ENCODE measurements at regions not wholly inside any gene's neighbourhood (a gene's known extent, or its start where the extent isn't known, plus 50 kb on each side); places are given as distances from the start of the nearest gene placed in this dataset.

GRCh38 chr6:11467364-11467763 lies 70.2 kb upstream of the TMEM170B start:
- Histone ChIP-seq H3K4me3 (replicated peaks in 1 of 3; ENCODE audit: low read depth in 2 of 3, low read length in 3 of 3) (no peak overlapping the region), H3K27ac (ENCODE audit: low read depth in 1 of 2, low read length in 2 of 2) (no peak overlapping the region), H3K79me2 (ENCODE audit: insufficient read depth, low read length) (no peaks in the 10 kb centered on the region), H3K4me2 (replicated peaks; ENCODE audit: extremely low read depth, low read length, poor library complexity, severe bottlenecking) (no peak overlapping the region), H3K9ac (ENCODE audit: insufficient read depth, low read length, poor library complexity, severe bottlenecking) (no peak overlapping the region), H3K4me1 (ENCODE audit: control insufficient read depth in 1 of 2, insufficient read depth in 2 of 2, low read length in 2 of 2) (peaks cover 22 to 23% of the 10 kb centered on the region in 2 donors), H4K20me1 (ENCODE audit: insufficient read depth, low read length) (no peaks in the 10 kb centered on the region), H3K9me3 (replicated peaks in 1 of 2; ENCODE audit: control insufficient read depth in 1 of 2, insufficient read depth in 1 of 2, low read length in 2 of 2) (no peaks in the 10 kb centered on the region), H2AFZ (ENCODE audit: insufficient read depth, low read depth, low read length, poor library complexity, severe bottlenecking) (no peak overlapping the region), H3K27me3 (ENCODE audit: control insufficient read depth in 2 of 2, insufficient read depth in 2 of 2, low read length in 2 of 2) (no peaks in the 10 kb centered on the region), H3K36me3 (replicated peaks in 1 of 2; ENCODE audit: control insufficient read depth in 1 of 2, insufficient read depth in 2 of 2, low read length in 2 of 2) (no peaks in the 10 kb centered on the region)
- intact Hi-C loops (cut with micrococcal nuclease) = loop anchor here in 1 of 2 donors (10.0 kb wide), 1 partner anchor 53 kb away; no protein-coding TSS in a partner anchor
- TF ChIP-seq CTCF (IDR thresholded peaks at IDR 0.05) = no peak
- peaks cover 0 to 3% of the 10 kb centered on the region in 2 donors for H3K36me3 Mint-ChIP-seq
- H3K9me3 Mint-ChIP-seq = peaks cover 0 to 4% (median 0%) of the 10 kb centered on the region in 7 donors
- DNase-seq = no peak
- H3K4me3 Mint-ChIP-seq = no peak overlapping the region
- no peak overlapping the region for H3K27ac Mint-ChIP-seq
- H3K4me1 Mint-ChIP-seq = peaks cover 23% of the 10 kb centered on the region
- H3K27me3 Mint-ChIP-seq (ENCODE audit: low read depth in 3 of 3) = peaks cover 0 to 3% (median 0%) of the 10 kb centered on the region in 3 donors

GRCh38 chr6:11463398-11463780 lies 74.2 kb upstream of the TMEM170B start:
- Mint-ChIP-seq H3K27me3 (ENCODE audit: low read depth in 3 of 3) (peaks cover 0 to 3% (median 0%) of the 10 kb centered on the region in 3 donors), H3K27ac (peak overlapping the region; percentile 80 to 97 (median 93)), H3K4me3 (peak overlapping the region in 1 of 2 donors; percentile 82), H3K4me1 (peaks cover 57% of the 10 kb centered on the region), H3K9me3 (peaks cover 0 to 5% (median 0%) of the 10 kb centered on the region in 7 donors), H3K36me3 (no peaks in the 10 kb centered on the region)
- DNase-seq = peak in 2 of 3 donors; percentile 25 to 58
- no peak for TF ChIP-seq CTCF (IDR thresholded peaks at IDR 0.05)
- intact Hi-C loops (cut with micrococcal nuclease) = loop anchor here (5.0 to 10.0 kb wide), 3 partner anchors 49 to 81 kb away; no protein-coding TSS in a partner anchor
- no CpG with 5 or more reads among the region's 4 CpGs for WGBS (ENCODE audit: insufficient coverage)
- peak overlapping the region; percentile 75 for H3K4me2 ChIP-seq (replicated peaks; ENCODE audit: extremely low read depth, low read length, poor library complexity, severe bottlenecking)
- no peaks in the 10 kb centered on the region for H4K20me1 ChIP-seq (ENCODE audit: insufficient read depth, low read length)
- H3K9ac ChIP-seq (ENCODE audit: insufficient read depth, low read length, poor library complexity, severe bottlenecking) = no peak overlapping the region
- no peaks in the 10 kb centered on the region for H3K79me2 ChIP-seq (ENCODE audit: insufficient read depth, low read length)
- H3K4me1 ChIP-seq (ENCODE audit: control insufficient read depth in 1 of 2, insufficient read depth in 2 of 2, low read length in 2 of 2) = peaks cover 56 to 59% of the 10 kb centered on the region in 2 donors
- peak overlapping the region in 1 of 3 experiments; percentile 65 for H3K4me3 ChIP-seq (replicated peaks in 1 of 3; ENCODE audit: low read depth in 2 of 3, low read length in 3 of 3)
- no peak overlapping the region for H2AFZ ChIP-seq (ENCODE audit: insufficient read depth, low read depth, low read length, poor library complexity, severe bottlenecking)
- no peaks in the 10 kb centered on the region for H3K27me3 ChIP-seq (ENCODE audit: control insufficient read depth in 2 of 2, insufficient read depth in 2 of 2, low read length in 2 of 2)
- H3K36me3 ChIP-seq (replicated peaks in 1 of 2; ENCODE audit: control insufficient read depth in 1 of 2, insufficient read depth in 2 of 2, low read length in 2 of 2) = no peaks in the 10 kb centered on the region
- no peaks in the 10 kb centered on the region for H3K9me3 ChIP-seq (replicated peaks in 1 of 2; ENCODE audit: control insufficient read depth in 1 of 2, insufficient read depth in 1 of 2, low read length in 2 of 2)
- H3K27ac ChIP-seq (ENCODE audit: low read depth in 1 of 2, low read length in 2 of 2) = peak overlapping the region in 1 of 2 donors; percentile 79
